ENCODE measurements at regions not wholly inside any gene's neighbourhood (a gene's known extent, or its start where the extent isn't known, plus 50 kb on each side); places are given as distances from the start of the nearest gene placed in this dataset.

GRCh38 chr10:42952931-42953683, 123.8 kb upstream of the RET start:
- no peak for DNase-seq

- no peak for DNase-seq
These were observed 122.9 kb upstream of the RET start for GRCh38 chr10:42953684-42954674.

- no peak for DNase-seq
These were observed 121.9 kb upstream of the RET start for GRCh38 chr10:42954766-42955492.

- DNase-seq, result no peak
These were observed 121.4 kb upstream of the RET start for GRCh38 chr10:42955493-42955889.

- DNase-seq, result no peak
These were observed 120.8 kb upstream of the RET start for GRCh38 chr10:42956045-42956444.

GRCh38 chr10:42958142-42958868, 118.6 kb upstream of the RET start:
- DNase-seq, result no peak

- DNase-seq, result no peak
These were observed 117.0 kb upstream of the RET start for GRCh38 chr10:42959833-42960232.

- no peak for DNase-seq
These were observed 116.3 kb upstream of the RET start for GRCh38 chr10:42960491-42960990.

GRCh38 chr10:42960991-42961795, 115.7 kb upstream of the RET start:
- DNase-seq, result no peak

- DNase-seq, result no peak
These were observed 115.1 kb upstream of the RET start for GRCh38 chr10:42961796-42962109.

GRCh38 chr10:42962110-42962901, 114.6 kb upstream of the RET start:
- no peak for DNase-seq

- DNase-seq, result no peak
These were observed 114.0 kb upstream of the RET start for GRCh38 chr10:42962902-42963231.

- DNase-seq, result no peak
These were observed 113.6 kb upstream of the RET start for GRCh38 chr10:42963312-42963711.

GRCh38 chr10:42969147-42969546, 107.7 kb upstream of the RET start:
- DNase-seq, result no peak

- DNase-seq, result no peak
These were observed 107.0 kb upstream of the RET start for GRCh38 chr10:42969909-42970308.

- DNase-seq, result no peak
These were observed 106.2 kb upstream of the RET start for GRCh38 chr10:42970451-42971250.

- no peak for DNase-seq
These were observed 105.6 kb upstream of the RET start for GRCh38 chr10:42971251-42971599.

- DNase-seq, result no peak
These were observed 103.9 kb upstream of the RET start for GRCh38 chr10:42972946-42973345.

GRCh38 chr10:42973411-42973810, 103.5 kb upstream of the RET start:
- DNase-seq, result no peak

Measured in DMS153 (cell line).